ENCODE measurements at regions not wholly inside any gene's neighbourhood (a gene's known extent, or its start where the extent isn't known, plus 50 kb on each side); places are given as distances from the start of the nearest gene placed in this dataset.

DNA sequence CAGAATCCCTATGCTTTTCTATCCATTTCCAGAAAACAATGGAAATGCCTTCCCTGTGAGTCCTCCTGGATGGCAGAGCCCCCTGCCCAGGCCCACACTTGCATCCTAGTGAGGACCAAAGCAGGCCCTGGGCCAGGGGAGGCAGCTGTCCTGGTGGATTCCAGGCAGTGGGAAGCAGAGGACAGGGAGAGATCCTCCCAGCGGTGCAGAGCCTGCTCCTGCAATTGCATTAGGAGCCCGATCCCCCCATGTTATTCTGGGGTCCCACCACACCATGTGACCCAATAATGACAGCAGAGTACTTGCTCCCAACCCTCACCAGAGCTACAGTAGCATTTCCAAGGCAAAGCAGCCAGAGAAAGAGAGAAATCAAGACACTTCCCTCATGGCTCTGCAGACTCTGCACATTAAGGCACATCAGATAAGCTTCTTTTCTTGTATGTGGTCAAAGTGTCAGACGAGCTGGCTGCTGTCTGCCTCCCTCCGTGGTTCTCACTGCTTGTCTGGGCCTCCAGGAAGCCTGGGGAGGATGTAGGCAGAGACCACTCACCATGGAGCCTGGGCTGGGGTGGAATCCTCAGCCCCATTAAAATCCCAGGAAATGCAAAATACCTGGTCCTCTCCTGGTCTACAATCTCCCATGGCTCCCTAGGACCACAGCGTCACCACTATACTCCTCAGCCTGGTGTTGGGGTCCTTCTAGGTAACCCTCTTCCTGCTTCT, 54.9 kb upstream of the RUNX3 start:
- H3K4me3 ChIP-seq (ENCODE audit: low read length): no peak overlapping the region
- H3K27me3 ChIP-seq (ENCODE audit: control insufficient read depth, insufficient read depth, low read length, poor library complexity, severe bottlenecking): no peaks in the 10 kb centered on the region
- no peaks in the 10 kb centered on the region for H3K9me3 Mint-ChIP-seq
- H3K27me3 Mint-ChIP-seq (ENCODE audit: insufficient read depth): peaks cover 6% of the 10 kb centered on the region
- no peak overlapping the region for H3K27ac Mint-ChIP-seq
- no peak overlapping the region for H3K4me3 Mint-ChIP-seq
- H3K4me1 ChIP-seq (ENCODE audit: control insufficient read depth, insufficient read depth, low read length): peaks cover 7% of the 10 kb centered on the region
- no peaks in the 10 kb centered on the region for H3K36me3 Mint-ChIP-seq (ENCODE audit: low read depth)
- H3K36me3 ChIP-seq (ENCODE audit: control insufficient read depth, insufficient read depth, low read length): no peaks in the 10 kb centered on the region
- TF ChIP-seq, protein P1, sequence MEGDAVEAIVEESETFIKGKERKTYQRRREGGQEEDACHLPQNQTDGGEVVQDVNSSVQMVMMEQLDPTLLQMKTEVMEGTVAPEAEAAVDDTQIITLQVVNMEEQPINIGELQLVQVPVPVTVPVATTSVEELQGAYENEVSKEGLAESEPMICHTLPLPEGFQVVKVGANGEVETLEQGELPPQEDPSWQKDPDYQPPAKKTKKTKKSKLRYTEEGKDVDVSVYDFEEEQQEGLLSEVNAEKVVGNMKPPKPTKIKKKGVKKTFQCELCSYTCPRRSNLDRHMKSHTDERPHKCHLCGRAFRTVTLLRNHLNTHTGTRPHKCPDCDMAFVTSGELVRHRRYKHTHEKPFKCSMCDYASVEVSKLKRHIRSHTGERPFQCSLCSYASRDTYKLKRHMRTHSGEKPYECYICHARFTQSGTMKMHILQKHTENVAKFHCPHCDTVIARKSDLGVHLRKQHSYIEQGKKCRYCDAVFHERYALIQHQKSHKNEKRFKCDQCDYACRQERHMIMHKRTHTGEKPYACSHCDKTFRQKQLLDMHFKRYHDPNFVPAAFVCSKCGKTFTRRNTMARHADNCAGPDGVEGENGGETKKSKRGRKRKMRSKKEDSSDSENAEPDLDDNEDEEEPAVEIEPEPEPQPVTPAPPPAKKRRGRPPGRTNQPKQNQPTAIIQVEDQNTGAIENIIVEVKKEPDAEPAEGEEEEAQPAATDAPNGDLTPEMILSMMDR (conservative IDR thresholded peaks at IDR 0.05): no peak
- H3K9ac ChIP-seq (ENCODE audit: extremely low read depth, low read length, poor library complexity, severe bottlenecking): no peak overlapping the region
- no peaks in the 10 kb centered on the region for H3K9me3 ChIP-seq (ENCODE audit: control insufficient read depth, low read length)
- WGBS, 2 experiments (ENCODE audit: insufficient coverage in 1 of 2, insufficient read length in 1 of 2): 70 to 71% methylated on average over 3 to 5 of the region's 5 CpGs
- H3K27ac ChIP-seq (ENCODE audit: low read depth, low read length): no peak overlapping the region
- DNase-seq: peak; percentile 57
- H3K4me1 Mint-ChIP-seq: peaks cover 4% of the 10 kb centered on the region

DNA sequence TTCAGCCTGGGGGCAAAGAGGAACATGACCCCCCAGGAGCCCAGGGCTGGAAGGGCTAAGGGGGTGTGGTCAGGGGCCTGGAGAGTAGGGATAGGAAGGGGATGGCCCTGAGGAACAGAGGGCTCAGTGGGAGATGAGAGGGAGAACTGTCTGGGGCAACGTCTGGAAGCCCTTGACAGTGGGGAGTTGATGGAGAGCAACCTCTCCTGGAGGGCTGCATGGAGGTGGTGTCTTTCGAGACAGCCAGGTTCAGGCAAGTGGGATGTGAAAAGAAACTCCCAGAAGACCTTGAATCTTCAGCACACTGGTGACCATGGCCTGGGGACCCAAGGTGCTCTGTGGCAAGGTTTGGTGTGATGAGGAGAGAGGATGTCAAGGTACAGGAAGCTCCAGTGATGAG, 54.2 kb upstream of the RUNX3 start:
- no peaks in the 10 kb centered on the region for H3K36me3 ChIP-seq (ENCODE audit: control insufficient read depth, insufficient read depth, low read length)
- peaks cover 3% of the 10 kb centered on the region for H3K27me3 Mint-ChIP-seq (ENCODE audit: insufficient read depth)
- no peaks in the 10 kb centered on the region for H3K9me3 Mint-ChIP-seq
- H3K4me3 Mint-ChIP-seq: no peak overlapping the region
- H3K27ac Mint-ChIP-seq: peak overlapping the region; percentile 48
- 72 to 73% methylated on average over 2 of the region's 2 CpGs for WGBS, 2 experiments (ENCODE audit: insufficient coverage in 1 of 2, insufficient read length in 1 of 2)
- no peaks in the 10 kb centered on the region for H3K27me3 ChIP-seq (ENCODE audit: control insufficient read depth, insufficient read depth, low read length, poor library complexity, severe bottlenecking)
- H3K9me3 ChIP-seq (ENCODE audit: control insufficient read depth, low read length): no peaks in the 10 kb centered on the region
- no peak overlapping the region for H3K4me3 ChIP-seq (ENCODE audit: low read length)
- TF ChIP-seq, protein P1 (conservative IDR thresholded peaks at IDR 0.05): no peak
- H3K9ac ChIP-seq (ENCODE audit: extremely low read depth, low read length, poor library complexity, severe bottlenecking): no peak overlapping the region
- H3K4me1 Mint-ChIP-seq: peaks cover 4% of the 10 kb centered on the region
- H3K36me3 Mint-ChIP-seq (ENCODE audit: low read depth): no peaks in the 10 kb centered on the region
- DNase-seq: no peak
- no peak overlapping the region for H3K27ac ChIP-seq (ENCODE audit: low read depth, low read length)
- peaks cover 7% of the 10 kb centered on the region for H3K4me1 ChIP-seq (ENCODE audit: control insufficient read depth, insufficient read depth, low read length)

- Mint-ChIP-seq H3K4me1 (peaks cover 4% of the 10 kb centered on the region), H3K4me3 (no peak overlapping the region), H3K9me3 (no peaks in the 10 kb centered on the region), H3K27ac (no peak overlapping the region), H3K27me3 (ENCODE audit: insufficient read depth) (peaks cover 1% of the 10 kb centered on the region), H3K36me3 (ENCODE audit: low read depth) (no peaks in the 10 kb centered on the region)
- DNase-seq: no peak
- H3K9ac ChIP-seq (ENCODE audit: extremely low read depth, low read length, poor library complexity, severe bottlenecking): no peak overlapping the region
- WGBS, 2 experiments (ENCODE audit: insufficient coverage in 1 of 2, insufficient read length in 1 of 2): 91 to 93% methylated on average over 10 to 12 of the region's 12 CpGs
- no peaks in the 10 kb centered on the region for H3K27me3 ChIP-seq (ENCODE audit: control insufficient read depth, insufficient read depth, low read length, poor library complexity, severe bottlenecking)
- H3K4me3 ChIP-seq (ENCODE audit: low read length): no peak overlapping the region
- H3K4me1 ChIP-seq (ENCODE audit: control insufficient read depth, insufficient read depth, low read length): peaks cover 7% of the 10 kb centered on the region
- no peaks in the 10 kb centered on the region for H3K36me3 ChIP-seq (ENCODE audit: control insufficient read depth, insufficient read depth, low read length)
- H3K27ac ChIP-seq (ENCODE audit: low read depth, low read length): no peak overlapping the region
- no peaks in the 10 kb centered on the region for H3K9me3 ChIP-seq (ENCODE audit: control insufficient read depth, low read length)
- TF ChIP-seq, protein P1 (conservative IDR thresholded peaks at IDR 0.05): no peak
These were observed 53.1 kb upstream of the RUNX3 start for GRCh38 chr1:24983006-24983680.
